ENCODE measurements at regions not wholly inside any gene's neighbourhood (a gene's known extent, or its start where the extent isn't known, plus 50 kb on each side); places are given as distances from the start of the nearest gene placed in this dataset.

DNA sequence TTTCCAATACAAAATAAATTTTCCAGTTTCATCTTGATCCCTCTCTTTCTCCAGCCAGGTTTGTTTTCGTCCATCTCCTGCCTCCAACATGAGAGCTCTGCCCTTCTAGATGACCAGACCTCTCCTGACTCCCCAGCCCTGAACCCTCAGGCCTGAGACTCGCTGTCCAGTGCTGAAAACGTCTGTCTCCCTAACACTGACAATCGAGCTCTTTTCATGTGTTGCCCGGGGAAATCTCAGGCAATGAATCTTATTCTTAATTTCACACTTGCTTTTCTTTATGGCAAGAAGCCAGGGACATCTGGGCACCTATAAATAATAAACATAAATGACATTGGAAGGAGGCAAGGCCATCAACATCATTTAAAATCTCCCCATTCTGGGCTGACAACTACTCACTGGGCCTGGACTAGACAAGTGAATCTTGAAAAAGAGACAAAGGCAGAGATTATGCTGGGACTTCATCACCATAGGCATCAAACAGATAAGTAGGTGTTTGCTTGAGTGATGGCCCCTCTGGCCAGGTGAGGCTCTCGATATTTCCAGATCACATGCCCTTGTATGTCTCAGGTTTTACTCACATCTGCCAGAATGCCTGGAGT, 274.5 kb upstream of the B3GAT1 start:
- TF ChIP-seq CTCF (conservative IDR thresholded peaks at IDR 0.05; ENCODE audit: low read length) (no peak), EZH2phosphoT487 (IDR thresholded peaks at IDR 0.05; ENCODE audit: borderline replicate concordance) (no peak)

All from Loucy (cell line).